Inflammatory macrophage (primary cell): ENCODE measurements at regions not wholly inside any gene's neighbourhood (a gene's known extent, or its start where the extent isn't known, plus 50 kb on each side); places are given as distances from the start of the nearest gene placed in this dataset.
"Not testable (repeated sequence)": the region's sequence is repeated elsewhere in the genome, so short reads cannot be mapped to it uniquely, and the experiment has no call there.

ENCODE experiments used
- DNase-seq, 2 donors: peaks; one replicate each; pipeline ENCODE4 v3.0.0-alpha.2; 2020 to 2022

GRCh38 chr4:60384516-60384915, 815.6 kb upstream of the ADGRL3 start:
- no peak for DNase-seq

GRCh38 chr4:60389633-60390032, 810.5 kb upstream of the ADGRL3 start:
- no peak for DNase-seq

DNA sequence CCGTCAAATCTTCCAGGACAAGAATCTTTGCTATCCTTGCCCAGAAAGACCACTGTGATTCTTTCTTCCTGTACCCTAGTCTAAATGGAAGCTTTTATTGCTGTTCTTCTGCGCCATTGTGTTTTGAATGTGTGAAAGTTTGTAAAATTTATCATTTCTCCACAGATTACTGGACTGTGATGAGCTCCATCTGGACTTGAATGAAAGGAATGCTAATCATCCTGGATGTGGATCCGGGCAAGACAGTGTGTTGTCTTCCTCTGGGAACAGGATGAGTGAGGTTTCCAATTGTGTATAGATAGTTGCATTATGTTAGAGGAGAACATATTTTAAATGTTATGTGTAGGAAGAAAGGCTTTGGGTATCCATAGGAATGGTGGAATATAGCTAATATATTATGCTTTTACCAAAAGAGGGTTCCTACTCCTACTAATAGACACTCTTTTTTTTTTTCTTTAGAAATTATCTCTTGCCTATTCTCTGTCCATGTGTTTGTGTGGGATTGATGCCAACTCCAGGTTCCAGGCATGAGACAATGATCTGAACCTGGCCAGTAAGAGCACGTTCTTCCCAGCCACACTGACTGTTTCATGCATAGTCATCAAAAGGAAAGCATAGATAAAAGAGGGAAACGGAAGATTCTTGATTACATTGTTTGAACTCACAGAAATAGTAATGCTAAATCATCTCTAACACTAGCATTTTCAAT, 803.6 kb upstream of the ADGRL3 start:
- DNase-seq, result no peak

- no peak for DNase-seq
Observed at GRCh38 chr4:60400593-60400992, 799.5 kb upstream of the ADGRL3 start.

DNA sequence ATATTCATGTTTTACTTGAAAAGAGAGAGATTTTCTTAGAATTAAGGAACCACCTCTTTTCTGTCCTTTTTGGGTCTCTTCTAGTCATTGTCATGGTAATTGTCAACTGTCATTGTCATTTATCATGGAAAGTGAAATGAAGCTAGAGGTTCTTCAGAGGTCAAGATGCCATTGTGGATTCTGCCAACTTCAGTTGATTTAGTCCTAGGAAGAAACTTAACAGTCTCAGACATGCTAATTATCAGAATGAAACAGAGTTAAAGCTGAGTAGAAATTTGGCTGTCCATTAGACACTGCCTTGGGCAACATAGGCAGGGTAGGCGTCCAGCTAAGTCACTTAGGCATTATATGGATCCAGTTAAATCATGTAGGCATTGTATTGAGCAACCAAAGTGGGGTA, 796.1 kb upstream of the ADGRL3 start:
- no peak for DNase-seq

- no peak for DNase-seq
Observed at GRCh38 chr4:60422439-60422838, 777.7 kb upstream of the ADGRL3 start.

GRCh38 chr4:60423573-60424184, 776.4 kb upstream of the ADGRL3 start:
- not testable (repeated sequence) for DNase-seq

DNA sequence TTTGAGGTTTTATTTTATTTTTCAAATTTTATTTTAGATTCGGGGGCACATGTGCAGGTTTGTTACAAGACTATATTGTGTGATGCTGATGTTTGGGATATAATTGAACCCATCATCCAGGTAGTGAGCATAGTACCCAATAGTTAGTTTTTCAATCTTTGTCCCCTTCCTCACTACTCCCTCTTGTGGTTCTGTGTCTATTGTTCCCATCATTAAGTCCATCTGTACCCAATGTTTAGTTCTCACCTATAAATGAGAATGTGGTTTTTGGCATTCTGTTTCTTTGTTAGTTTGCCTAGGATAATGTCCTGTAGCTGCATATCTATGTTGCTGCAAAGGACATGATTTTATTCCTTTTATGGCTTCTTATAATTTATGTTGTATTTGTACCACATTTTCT, 767.2 kb upstream of the ADGRL3 start:
- no peak for DNase-seq

- DNase-seq, result no peak
Observed at GRCh38 chr4:60443068-60443467, 757.1 kb upstream of the ADGRL3 start.

DNA sequence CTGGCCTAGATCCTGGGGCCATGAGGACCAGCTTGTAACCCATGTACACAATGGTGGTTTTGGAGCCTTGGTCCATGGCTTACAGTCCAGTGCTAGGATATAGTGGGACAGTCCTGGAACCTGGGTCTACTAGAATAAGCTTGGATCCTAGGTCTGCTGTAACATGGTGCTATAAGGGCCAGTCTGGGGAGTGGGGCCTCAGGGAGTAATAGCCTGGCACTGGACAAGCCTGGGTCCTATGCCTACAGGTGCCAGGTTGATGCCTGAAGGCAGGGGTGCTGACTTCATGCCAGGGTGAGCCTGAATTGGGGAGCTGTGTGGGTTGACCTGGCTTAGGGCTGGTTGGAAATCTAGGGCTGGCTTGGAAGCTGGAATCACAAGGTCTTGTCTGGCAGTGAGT, 756.3 kb upstream of the ADGRL3 start:
- DNase-seq, result no peak

DNA sequence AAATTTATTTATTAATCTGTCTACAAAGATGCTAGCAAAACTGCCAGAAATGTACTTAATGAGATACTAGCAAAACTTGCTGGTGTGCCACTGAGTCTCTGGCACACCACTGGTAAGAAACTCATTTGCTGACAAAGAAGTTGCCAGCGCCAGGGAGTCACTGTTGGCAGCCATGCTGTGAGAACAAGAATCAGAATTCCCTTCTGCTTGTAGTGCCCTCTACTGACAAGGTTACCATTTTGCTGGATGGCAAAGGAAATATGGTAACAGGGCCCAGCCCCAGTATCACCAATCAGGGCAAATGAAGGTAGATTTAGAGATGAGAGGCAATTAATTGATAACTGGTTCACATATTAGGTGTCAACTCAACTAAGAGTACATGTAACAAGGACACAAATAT, 750.1 kb upstream of the ADGRL3 start:
- DNase-seq, result no peak

GRCh38 chr4:60452266-60452665, 747.9 kb upstream of the ADGRL3 start:
- no peak for DNase-seq

GRCh38 chr4:60455380-60455779, 744.7 kb upstream of the ADGRL3 start:
- DNase-seq, result no peak

DNA sequence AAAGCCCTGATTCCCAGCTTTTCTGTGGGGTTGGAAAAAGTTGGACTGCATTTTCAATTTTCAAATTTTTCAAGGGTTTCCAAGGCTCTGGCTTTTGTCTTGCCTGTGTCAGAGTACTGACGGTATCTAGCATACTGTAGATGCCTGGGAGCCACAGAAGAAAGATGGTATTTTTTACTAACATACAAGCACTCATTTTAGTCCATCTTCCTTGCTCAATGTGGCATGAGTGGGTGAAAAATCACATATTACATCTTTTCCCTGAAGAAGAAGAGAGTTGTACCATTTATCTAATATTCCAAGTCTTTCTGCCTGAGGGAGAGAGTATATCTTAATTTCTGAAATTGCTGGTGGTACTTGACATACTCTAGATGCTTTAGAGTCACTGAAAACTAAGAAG, 738.6 kb upstream of the ADGRL3 start:
- DNase-seq, result no peak

- no peak for DNase-seq
Observed at GRCh38 chr4:60463857-60464502, 736.1 kb upstream of the ADGRL3 start.

DNA sequence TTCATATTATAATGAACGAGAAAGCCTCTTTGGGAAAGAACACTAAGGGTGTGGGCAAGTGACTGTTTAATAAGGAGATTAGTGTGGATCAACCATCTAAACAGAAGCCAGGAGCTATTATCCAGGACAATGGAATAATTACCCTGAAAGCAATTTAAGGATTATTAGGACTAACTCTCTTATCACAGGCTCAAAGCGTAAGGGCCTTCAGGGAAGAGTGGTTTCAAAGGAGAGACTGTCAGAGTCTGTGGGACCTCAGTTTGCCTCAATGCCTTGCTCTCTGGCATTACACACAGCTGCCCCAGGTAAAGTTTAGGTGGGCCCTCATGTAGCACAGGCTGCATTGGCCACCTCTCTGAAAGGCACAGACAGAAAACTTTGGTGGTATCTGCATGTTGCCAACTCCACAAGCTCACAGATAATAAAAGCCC, 717.2 kb upstream of the ADGRL3 start:
- DNase-seq, result no peak

DNA sequence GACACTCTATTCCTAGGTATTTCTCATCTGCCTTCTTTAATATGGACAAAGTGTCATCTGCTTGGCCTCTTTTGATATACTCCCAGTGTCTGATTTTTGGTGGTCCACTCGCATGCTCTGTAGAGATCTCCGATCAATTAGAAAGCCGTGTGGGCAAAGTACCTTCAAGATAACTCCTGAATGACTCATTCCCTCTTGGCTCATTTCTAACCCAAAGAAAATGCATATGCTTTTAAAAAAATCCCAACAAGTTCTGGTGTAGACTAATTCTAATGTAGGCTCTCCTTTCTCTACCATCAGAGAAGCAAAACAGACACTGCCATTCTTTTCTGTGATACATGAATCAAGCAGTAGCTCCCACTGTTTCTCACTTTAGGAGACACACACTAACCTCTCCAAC, 714.9 kb upstream of the ADGRL3 start:
- no peak for DNase-seq

DNA sequence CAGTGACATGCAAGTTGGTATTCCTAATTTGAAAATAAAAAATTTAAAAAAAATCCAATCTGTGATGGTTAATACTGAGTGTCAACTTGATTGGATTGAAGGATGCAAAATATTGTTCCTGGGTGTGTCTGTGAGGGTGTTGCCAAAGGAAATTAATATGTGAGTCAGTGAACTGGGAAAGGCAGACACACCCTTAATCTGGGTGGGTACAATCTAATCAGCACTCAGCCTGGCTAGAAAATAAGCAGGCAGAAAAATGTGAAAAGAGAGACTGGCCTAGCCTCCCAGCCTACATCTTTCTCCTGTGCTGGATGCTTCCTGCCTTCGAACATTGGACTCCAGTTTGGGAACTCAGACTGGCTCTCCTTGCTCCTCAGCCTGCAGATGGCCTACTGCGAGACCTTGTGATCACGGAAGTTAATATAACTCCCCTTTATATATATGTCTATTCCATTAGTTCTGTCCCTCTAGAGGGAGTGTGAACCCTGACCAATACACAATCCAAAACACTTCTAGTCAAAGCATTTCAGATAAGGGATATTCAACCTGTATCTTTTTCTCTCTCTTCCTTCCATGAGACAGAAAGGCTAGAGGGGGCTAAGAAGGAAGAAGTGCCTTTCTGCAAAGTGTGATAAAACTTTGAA, 712.9 kb upstream of the ADGRL3 start:
- not testable (repeated sequence) for DNase-seq

DNA sequence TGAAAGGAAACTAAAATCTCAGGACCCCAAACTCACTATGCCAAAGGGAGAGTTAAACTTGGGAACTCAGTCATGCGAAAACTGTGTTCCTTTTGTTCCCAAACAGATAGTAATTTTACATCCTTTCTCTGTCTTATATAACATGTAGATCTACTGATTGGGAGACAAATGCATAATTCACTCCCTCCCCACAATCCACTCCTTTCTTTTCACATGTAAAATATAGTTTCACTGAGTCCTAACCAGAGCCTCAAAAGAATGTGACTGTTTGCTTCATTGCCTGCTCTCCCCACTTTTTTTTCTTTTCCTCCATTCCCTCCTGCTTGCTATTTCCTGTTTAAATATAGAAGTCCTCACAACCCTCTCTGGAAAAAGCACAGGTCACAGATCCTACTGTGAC, 699.3 kb upstream of the ADGRL3 start:
- DNase-seq, result no peak

DNA sequence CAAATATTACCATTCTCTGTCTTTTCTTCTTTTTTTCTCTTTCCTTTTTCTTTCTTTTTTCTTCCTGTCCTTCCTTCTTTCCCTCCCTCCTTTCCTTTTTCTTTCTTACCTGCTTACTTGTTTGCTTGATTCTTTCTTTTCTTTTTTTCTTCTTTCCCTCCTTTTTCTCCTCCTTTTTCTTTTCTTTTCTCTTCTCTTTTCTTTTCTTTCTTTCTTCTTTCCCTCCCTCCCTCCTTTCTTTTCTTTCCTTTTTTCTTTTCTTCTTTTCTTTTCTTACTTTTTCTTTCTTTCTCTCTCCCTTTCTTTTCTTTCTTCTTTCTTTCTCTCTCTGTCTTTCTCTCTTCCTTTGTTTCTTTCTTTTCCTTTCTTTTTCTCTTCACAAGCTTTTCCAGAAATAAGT, 697.4 kb upstream of the ADGRL3 start:
- no peak for DNase-seq

DNA sequence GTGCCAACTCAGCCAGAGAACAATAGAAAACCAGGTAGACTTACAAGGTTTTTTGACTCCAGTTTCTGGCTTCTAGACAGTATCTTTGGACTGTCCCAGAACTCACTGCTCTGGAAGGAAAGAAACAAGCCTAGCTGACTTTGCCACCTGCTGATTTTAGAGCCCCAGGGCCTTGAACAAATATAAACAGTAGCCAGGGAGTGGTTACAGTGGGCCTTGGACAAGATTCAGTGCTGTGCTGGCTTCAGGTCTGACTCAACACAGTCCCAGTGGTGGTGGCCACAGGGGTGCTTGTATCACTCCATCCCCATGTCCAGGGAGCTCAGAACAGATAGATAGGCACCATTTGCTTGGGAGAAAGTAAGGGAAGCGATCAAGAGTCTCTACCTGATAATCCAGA, 694.1 kb upstream of the ADGRL3 start:
- DNase-seq, result no peak

- DNase-seq, result no peak
Observed at GRCh38 chr4:60522265-60522664, 677.9 kb upstream of the ADGRL3 start.

DNA sequence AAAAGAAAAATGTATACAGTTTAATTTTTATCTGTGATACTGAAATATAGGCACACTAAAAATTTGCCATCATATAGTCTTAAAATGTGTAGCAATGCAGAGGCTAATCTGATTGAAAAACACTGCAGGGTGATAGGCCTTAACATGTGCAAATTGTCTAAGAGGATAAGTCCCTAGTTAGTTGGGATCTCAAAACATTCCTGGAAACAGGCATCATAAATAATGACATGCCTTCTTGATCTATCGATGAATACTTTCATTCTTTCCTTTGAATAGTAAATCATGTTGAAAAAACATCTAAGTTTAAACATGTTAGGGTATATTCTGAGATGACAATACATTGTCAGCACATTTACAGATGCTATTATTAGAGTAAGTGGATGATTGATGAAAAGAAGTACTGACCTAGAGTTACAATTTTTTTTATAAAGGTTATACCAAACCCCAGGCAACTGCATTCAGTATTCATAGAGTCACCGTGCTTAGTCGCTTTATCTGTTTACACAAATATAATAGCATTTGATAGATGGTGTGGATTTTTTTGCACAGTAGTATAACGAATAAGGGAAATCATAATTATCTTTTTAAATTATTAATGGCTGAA, 668.2 kb upstream of the ADGRL3 start:
- DNase-seq, result no peak
